Esophagus mucosa (tissue), 1 donor: ENCODE measurements at regions not wholly inside any gene's neighbourhood (a gene's known extent, or its start where the extent isn't known, plus 50 kb on each side); places are given as distances from the start of the nearest gene placed in this dataset.

Experiments used
- ATAC-seq: fragments of 200-7000 bp; cut with Tn5 transposase; one replicate; pipeline ENCODE4 v1.9.1; 2020
- donor health status: DM: yes; HTN: yes; CAD: no.

GRCh38 chr17:73754886-73755400 lies 110.7 kb upstream of the SDK2 start:
- no peak for ATAC-seq

GRCh38 chr17:73757420-73757819 lies 113.2 kb upstream of the SDK2 start:
- ATAC-seq, result no peak

GRCh38 chr17:73758245-73758644 lies 114.0 kb upstream of the SDK2 start:
- no peak for ATAC-seq

GRCh38 chr17:73759324-73759723 lies 115.1 kb upstream of the SDK2 start:
- no peak for ATAC-seq

GRCh38 chr17:73759734-73760438 lies 115.6 kb upstream of the SDK2 start:
- ATAC-seq, result no peak

- ATAC-seq, result no peak
Measured at GRCh38 chr17:73760439-73760758, 116.2 kb upstream of the SDK2 start.

GRCh38 chr17:73765824-73766563 lies 121.7 kb upstream of the SDK2 start:
- ATAC-seq, result no peak

GRCh38 chr17:73767696-73768095 lies 123.5 kb upstream of the SDK2 start:
- no peak for ATAC-seq

GRCh38 chr17:73768691-73769090 lies 124.4 kb upstream of the SDK2 start:
- no peak for ATAC-seq

GRCh38 chr17:73769479-73769878 lies 125.2 kb upstream of the SDK2 start:
- no peak for ATAC-seq

GRCh38 chr17:73770115-73770848 lies 126.0 kb upstream of the SDK2 start:
- ATAC-seq, result peak; percentile 83

- ATAC-seq, result peak; percentile 14
Measured at GRCh38 chr17:73770849-73771229, 126.6 kb upstream of the SDK2 start.

GRCh38 chr17:73772107-73772705 lies 128.0 kb upstream of the SDK2 start:
- ATAC-seq, result no peak

GRCh38 chr17:73773702-73774101 lies 129.5 kb upstream of the SDK2 start:
- ATAC-seq, result no peak

- no peak for ATAC-seq
Measured at GRCh38 chr17:73774852-73775251, 130.6 kb upstream of the SDK2 start.

- no peak for ATAC-seq
Measured at GRCh38 chr17:73776351-73777130, 132.3 kb upstream of the SDK2 start.

GRCh38 chr17:73777131-73777449 lies 132.8 kb upstream of the SDK2 start:
- ATAC-seq, result no peak

GRCh38 chr17:73782231-73782630 lies 138.0 kb upstream of the SDK2 start:
- ATAC-seq, result no peak

- ATAC-seq, result no peak
Measured at GRCh38 chr17:73782641-73783381, 138.6 kb upstream of the SDK2 start.

GRCh38 chr17:73783382-73783766 lies 139.1 kb upstream of the SDK2 start:
- ATAC-seq, result no peak

- no peak for ATAC-seq
Measured at GRCh38 chr17:73783945-73784603, 139.8 kb upstream of the SDK2 start.
